ENCODE measurements at regions not wholly inside any gene's neighbourhood (a gene's known extent, or its start where the extent isn't known, plus 50 kb on each side); places are given as distances from the start of the nearest gene placed in this dataset.

GRCh38 chr10:78124167-78124566 is 90.5 kb downstream of the RPS24 start:
- Histone ChIP-seq H3K4me1 (no peaks in the 10 kb centered on the region), H3K9me3 (peaks cover 0 to 36% (median 5%) of the 10 kb centered on the region in 4 donors), H3K4me3 (no peak overlapping the region), H3K36me3 (no peaks in the 10 kb centered on the region), H3K27ac (no peak overlapping the region), H3K27me3 (no peaks in the 10 kb centered on the region)
- 82 to 90% methylated on average over 1 of the region's 1 CpG for WGBS, 2 donors
- DNase-seq (ENCODE audit: low spot score in 2 of 2) = no peak
- no peak for TF ChIP-seq CTCF (IDR thresholded peaks at IDR 0.05)
- no peak for TF ChIP-seq POLR2A (IDR thresholded peaks at IDR 0.05)
- TF ChIP-seq EP300 (IDR thresholded peaks at IDR 0.05) = no peak

GRCh38 chr10:78129211-78129610 is 95.5 kb downstream of the RPS24 start:
- TF ChIP-seq CTCF (IDR thresholded peaks at IDR 0.05) = no peak
- no peak for TF ChIP-seq EP300 (IDR thresholded peaks at IDR 0.05)
- TF ChIP-seq POLR2A (IDR thresholded peaks at IDR 0.05) = no peak
- no peaks in the 10 kb centered on the region for H3K4me1 ChIP-seq
- peaks cover 0 to 2% (median 0%) of the 10 kb centered on the region in 4 donors for H3K9me3 ChIP-seq
- 91 to 93% methylated on average over 5 of the region's 5 CpGs for WGBS, 2 donors
- H3K27me3 ChIP-seq = no peaks in the 10 kb centered on the region
- DNase-seq (ENCODE audit: low spot score in 2 of 2) = no peak
- no peaks in the 10 kb centered on the region for H3K36me3 ChIP-seq
- H3K27ac ChIP-seq = no peak overlapping the region
- H3K4me3 ChIP-seq = no peak overlapping the region

- Histone ChIP-seq H3K4me1 (no peaks in the 10 kb centered on the region), H3K27ac (no peak overlapping the region), H3K27me3 (no peaks in the 10 kb centered on the region), H3K36me3 (no peaks in the 10 kb centered on the region), H3K9me3 (no peaks in the 10 kb centered on the region), H3K4me3 (no peak overlapping the region)
- no peak for TF ChIP-seq EP300 (IDR thresholded peaks at IDR 0.05)
- TF ChIP-seq CTCF (IDR thresholded peaks at IDR 0.05) = no peak
- TF ChIP-seq POLR2A (IDR thresholded peaks at IDR 0.05) = no peak
- no peak for DNase-seq (ENCODE audit: low spot score in 2 of 2)
- 75 to 78% methylated on average over 9 of the region's 9 CpGs for WGBS, 2 donors
Measured at GRCh38 chr10:78130966-78131710, 97.5 kb downstream of the RPS24 start.

- no peak for TF ChIP-seq POLR2A (IDR thresholded peaks at IDR 0.05)
- no peak for TF ChIP-seq CTCF (IDR thresholded peaks at IDR 0.05)
- TF ChIP-seq EP300 (IDR thresholded peaks at IDR 0.05) = no peak
Measured at GRCh38 chr10:78134773-78135306, 101.2 kb downstream of the RPS24 start.

GRCh38 chr10:78137147-78137546 is 103.5 kb downstream of the RPS24 start:
- Histone ChIP-seq H3K9me3 (no peaks in the 10 kb centered on the region), H3K4me3 (no peak overlapping the region), H3K4me1 (no peaks in the 10 kb centered on the region), H3K27ac (no peak overlapping the region), H3K27me3 (no peaks in the 10 kb centered on the region), H3K36me3 (no peaks in the 10 kb centered on the region)
- WGBS, 2 donors = 80 to 93% methylated on average over 3 of the region's 3 CpGs
- no peak for TF ChIP-seq POLR2A (IDR thresholded peaks at IDR 0.05)
- no peak for DNase-seq (ENCODE audit: low spot score in 2 of 2)

More at GRCh38 chr10:78134773-78135306, 101.2 kb downstream of the RPS24 start:
- 89 to 91% methylated on average over 10 of the region's 10 CpGs for WGBS, 2 donors
- no peak for DNase-seq (ENCODE audit: low spot score in 2 of 2)
- Histone ChIP-seq H3K27ac (no peak overlapping the region), H3K36me3 (no peaks in the 10 kb centered on the region), H3K4me1 (no peaks in the 10 kb centered on the region), H3K9me3 (no peaks in the 10 kb centered on the region), H3K4me3 (no peak overlapping the region), H3K27me3 (no peaks in the 10 kb centered on the region)

Data from tibial nerve (tissue), 4 donors.